ENCODE measurements at regions not wholly inside any gene's neighbourhood (a gene's known extent, or its start where the extent isn't known, plus 50 kb on each side); places are given as distances from the start of the nearest gene placed in this dataset.

DNA sequence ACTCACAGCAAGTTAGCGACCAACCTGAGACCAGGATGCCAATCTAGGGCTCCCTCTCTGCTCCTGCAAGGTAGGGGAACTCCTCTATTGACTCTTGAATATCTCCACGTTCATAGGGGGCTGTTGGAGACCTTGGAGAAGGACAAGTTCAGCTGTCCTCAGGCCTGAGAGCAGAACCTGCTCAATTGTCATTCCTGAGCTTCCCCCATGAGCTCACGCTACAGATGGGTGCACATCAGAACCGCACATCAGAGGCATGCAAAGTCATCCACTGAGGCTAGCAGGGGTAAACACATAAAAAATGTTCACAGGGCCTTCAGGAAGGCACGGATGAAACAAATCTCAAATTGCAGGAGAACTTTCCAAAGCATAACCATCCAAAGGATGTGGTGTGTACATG lies 168.8 kb upstream of the ZNF507 start:
- no peak for TF ChIP-seq POLR2A (IDR thresholded peaks at IDR 0.05; ENCODE audit: low read length)
- no peak for TF ChIP-seq GATA1 (IDR thresholded peaks at IDR 0.05; ENCODE audit: low read depth, low read length)
- DNase-seq = no peak

DNA sequence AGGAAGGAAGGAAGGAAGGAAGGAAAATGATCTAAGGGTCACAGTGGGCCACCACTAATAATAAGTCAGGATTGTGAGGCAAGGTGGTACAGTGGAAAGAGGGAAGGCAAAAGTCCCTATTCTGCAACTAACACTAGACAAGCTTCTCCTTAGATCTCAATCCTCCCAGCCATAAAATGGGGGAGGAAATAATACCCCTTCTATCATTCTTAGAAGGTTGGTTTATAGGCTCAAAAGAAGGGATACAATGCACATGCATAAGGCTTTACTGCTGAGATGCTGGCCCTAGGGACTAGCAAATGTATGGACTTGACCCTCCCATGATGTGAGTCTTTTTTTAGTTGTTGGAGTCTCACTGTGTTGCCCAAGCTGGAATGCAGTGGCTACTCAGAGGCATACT lies 167.7 kb upstream of the ZNF507 start:
- TF ChIP-seq GATA1 (IDR thresholded peaks at IDR 0.05; ENCODE audit: low read depth, low read length) (no peak), POLR2A (IDR thresholded peaks at IDR 0.05; ENCODE audit: low read length) (no peak)
- no peak for DNase-seq

DNA sequence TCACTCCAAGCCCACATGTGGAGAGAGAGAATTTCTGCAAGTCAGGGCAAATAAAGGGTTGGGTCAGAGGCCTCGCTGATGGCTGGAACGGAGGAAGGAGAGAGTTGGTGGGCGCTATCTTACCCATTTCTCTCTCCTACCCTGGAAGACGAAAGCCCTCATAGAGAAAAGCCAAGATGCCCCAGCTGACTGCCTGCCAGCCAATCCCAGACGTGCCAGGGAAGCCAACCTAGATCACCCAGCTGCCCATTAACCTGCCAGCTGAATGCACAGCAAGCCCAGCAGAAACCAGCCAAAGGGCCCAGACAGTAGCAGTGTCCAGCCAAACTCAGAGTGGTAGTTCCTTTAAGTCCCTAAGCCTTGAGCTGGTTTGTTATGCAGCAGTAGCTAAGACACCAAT lies 167.0 kb upstream of the ZNF507 start:
- no peak for DNase-seq
- TF ChIP-seq POLR2A (IDR thresholded peaks at IDR 0.05; ENCODE audit: low read length) (no peak), GATA1 (IDR thresholded peaks at IDR 0.05; ENCODE audit: low read depth, low read length) (no peak)

- no peak for TF ChIP-seq POLR2A (IDR thresholded peaks at IDR 0.05; ENCODE audit: low read length)
- no peak for TF ChIP-seq GATA1 (IDR thresholded peaks at IDR 0.05; ENCODE audit: low read depth, low read length)
- no peak for DNase-seq
These were observed 166.5 kb upstream of the ZNF507 start for GRCh38 chr19:32178956-32179355.

DNA sequence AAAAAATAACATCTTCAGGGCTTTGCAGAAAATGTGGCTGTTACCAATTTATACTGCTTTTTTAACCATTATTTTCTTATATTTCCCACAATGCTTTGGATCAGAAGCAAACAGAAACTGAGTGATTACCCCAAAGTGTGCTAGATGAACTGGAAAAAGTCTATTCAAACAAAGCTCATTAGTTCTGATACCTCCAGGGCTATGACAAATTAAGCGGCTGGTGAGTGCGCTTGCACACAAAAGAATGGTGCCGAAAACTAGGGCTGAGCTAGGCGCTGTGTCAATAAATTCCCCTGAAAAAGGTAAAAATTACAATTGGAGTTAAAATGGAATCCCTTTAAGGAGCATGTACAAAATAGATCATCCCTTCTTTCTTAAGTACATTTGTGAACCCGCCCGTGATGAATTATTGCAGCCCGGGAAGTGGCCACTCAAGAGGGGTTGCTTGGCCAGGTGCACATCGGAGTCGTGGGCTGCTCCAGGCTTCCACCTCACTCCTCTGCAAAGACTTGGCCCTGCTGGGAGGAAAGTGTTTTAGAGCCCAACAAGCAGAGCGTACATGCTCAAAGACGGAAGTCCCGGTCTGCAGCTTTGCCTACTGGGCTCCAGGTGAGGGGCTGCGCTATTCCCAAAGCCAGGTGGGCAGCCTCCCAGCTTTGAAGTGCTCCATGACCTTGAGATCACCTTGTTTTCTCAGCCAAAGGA lies 164.0 kb upstream of the ZNF507 start:
- TF ChIP-seq POLR2A (IDR thresholded peaks at IDR 0.05; ENCODE audit: low read length) (no peak), GATA1 (IDR thresholded peaks at IDR 0.05; ENCODE audit: low read depth, low read length) (no peak)
- DNase-seq = no peak

- TF ChIP-seq POLR2A (IDR thresholded peaks at IDR 0.05; ENCODE audit: low read length) (no peak), GATA1 (IDR thresholded peaks at IDR 0.05; ENCODE audit: low read depth, low read length) (no peak)
- DNase-seq = no peak
These were observed 158.7 kb upstream of the ZNF507 start for GRCh38 chr19:32186542-32187330.

DNA sequence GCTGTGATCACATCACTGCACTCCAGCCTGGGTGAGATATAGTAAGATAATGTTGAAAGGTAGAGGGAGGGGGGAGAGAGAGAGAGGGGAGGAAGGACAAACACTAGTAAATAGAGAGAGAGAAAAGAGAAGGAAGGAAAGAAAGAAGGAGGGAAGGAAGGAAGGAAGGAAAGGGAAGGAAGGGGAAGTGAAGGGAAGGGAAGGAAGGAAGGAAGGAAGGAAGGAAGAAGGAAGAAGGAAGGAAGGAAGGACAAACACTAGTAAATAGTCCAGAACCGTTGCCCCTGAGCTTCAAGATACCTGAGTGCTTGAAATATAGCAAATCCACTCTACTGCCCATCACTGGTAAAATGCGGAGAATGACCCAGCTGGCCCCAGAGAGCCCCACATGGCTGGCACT lies 156.5 kb upstream of the ZNF507 start:
- no peak for DNase-seq

GRCh38 chr19:32189956-32190706 lies 155.3 kb upstream of the ZNF507 start:
- TF ChIP-seq POLR2A (IDR thresholded peaks at IDR 0.05; ENCODE audit: low read length) = no peak
- no peak for TF ChIP-seq GATA1 (IDR thresholded peaks at IDR 0.05; ENCODE audit: low read depth, low read length)
- DNase-seq = no peak

More for the DNA sequence above, 156.5 kb upstream of the ZNF507 start:
- TF ChIP-seq GATA1 (IDR thresholded peaks at IDR 0.05; ENCODE audit: low read depth, low read length) = no peak
- TF ChIP-seq POLR2A (IDR thresholded peaks at IDR 0.05; ENCODE audit: low read length) = no peak

GRCh38 chr19:32191921-32192320 lies 153.5 kb upstream of the ZNF507 start:
- DNase-seq = no peak
- TF ChIP-seq GATA1 (IDR thresholded peaks at IDR 0.05; ENCODE audit: low read depth, low read length) (no peak), POLR2A (IDR thresholded peaks at IDR 0.05; ENCODE audit: low read length) (no peak)

- no peak for DNase-seq
- TF ChIP-seq POLR2A (IDR thresholded peaks at IDR 0.05; ENCODE audit: low read length) (no peak), GATA1 (IDR thresholded peaks at IDR 0.05; ENCODE audit: low read depth, low read length) (no peak)
These were observed 149.5 kb upstream of the ZNF507 start for GRCh38 chr19:32195706-32196610.

GRCh38 chr19:32196690-32197420 lies 148.6 kb upstream of the ZNF507 start:
- DNase-seq = no peak
- TF ChIP-seq POLR2A (IDR thresholded peaks at IDR 0.05; ENCODE audit: low read length) (no peak), GATA1 (IDR thresholded peaks at IDR 0.05; ENCODE audit: low read depth, low read length) (no peak)
